ENCODE measurements at regions not wholly inside any gene's neighbourhood (a gene's known extent, or its start where the extent isn't known, plus 50 kb on each side); places are given as distances from the start of the nearest gene placed in this dataset.

DNA sequence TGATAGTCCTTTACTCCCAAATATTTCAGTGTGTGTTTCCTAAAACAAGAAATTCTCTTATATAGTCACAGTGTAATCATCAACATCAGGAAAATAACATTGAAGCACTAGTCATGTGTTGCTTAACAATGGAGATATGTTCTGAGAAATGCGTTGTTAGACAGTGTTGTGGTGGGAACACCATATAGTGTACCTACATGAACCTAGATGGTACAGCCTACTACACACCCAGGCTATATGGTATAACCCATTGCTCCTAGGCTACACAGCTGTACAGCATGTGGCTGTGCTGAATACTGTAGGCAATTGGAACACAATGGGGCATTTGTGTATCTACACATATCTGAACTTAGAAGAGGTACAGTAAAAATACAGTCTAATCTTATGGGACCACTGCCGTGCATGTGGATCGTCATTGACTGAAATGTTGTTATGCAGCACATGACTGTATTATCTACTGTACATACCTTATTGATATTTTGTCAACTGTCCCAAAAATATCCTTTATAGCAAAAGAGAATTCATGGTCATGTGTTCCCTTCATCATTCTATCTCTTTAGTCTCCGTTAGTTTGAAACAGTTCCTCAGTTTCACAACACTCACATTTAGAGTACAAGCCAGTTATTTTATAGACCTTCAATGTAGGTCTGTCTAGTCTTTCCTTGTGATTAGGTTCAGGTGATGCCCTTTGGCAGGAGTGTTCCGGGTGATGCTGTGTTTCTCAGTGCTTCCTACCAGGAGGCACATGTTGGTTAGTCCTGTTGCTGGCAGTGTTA lies 109.7 kb downstream of the SLC25A47 start:
- TF ChIP-seq FOXK2 (IDR thresholded peaks at IDR 0.05) (no peak), BHLHE40 (IDR thresholded peaks at IDR 0.05; ENCODE audit: borderline replicate concordance) (no peak), ELF4 (IDR thresholded peaks at IDR 0.05) (no peak), L3MBTL2 (conservative IDR thresholded peaks at IDR 0.05) (no peak), SP1 (IDR thresholded peaks at IDR 0.05) (no peak), CTBP1 (IDR thresholded peaks at IDR 0.05; ENCODE audit: borderline replicate concordance) (no peak), NFRKB (IDR thresholded peaks at IDR 0.05) (no peak), HDGF (IDR thresholded peaks at IDR 0.05; ENCODE audit: borderline replicate concordance) (no peak), TARDBP (IDR thresholded peaks at IDR 0.05) (no peak), FOXA1 (IDR thresholded peaks at IDR 0.05) (no peak)
- TF ChIP-seq, protein P1, sequence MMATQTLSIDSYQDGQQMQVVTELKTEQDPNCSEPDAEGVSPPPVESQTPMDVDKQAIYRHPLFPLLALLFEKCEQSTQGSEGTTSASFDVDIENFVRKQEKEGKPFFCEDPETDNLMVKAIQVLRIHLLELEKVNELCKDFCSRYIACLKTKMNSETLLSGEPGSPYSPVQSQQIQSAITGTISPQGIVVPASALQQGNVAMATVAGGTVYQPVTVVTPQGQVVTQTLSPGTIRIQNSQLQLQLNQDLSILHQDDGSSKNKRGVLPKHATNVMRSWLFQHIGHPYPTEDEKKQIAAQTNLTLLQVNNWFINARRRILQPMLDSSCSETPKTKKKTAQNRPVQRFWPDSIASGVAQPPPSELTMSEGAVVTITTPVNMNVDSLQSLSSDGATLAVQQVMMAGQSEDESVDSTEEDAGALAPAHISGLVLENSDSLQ (IDR thresholded peaks at IDR 0.05): no peak

Measured in HEK293T (cell line).